C4-2B (cell line): ENCODE measurements at regions not wholly inside any gene's neighbourhood (a gene's known extent, or its start where the extent isn't known, plus 50 kb on each side); places are given as distances from the start of the nearest gene placed in this dataset.

Experiments
- CTCF ChIP-seq: fragments of 450-650 bp; conservative IDR thresholded peaks from 2 replicates; pipeline ENCODE4 v1.5.1; 2017; ENCODE audit warnings: mild to moderate bottlenecking
- ZFX ChIP-seq: fragments of 450-650 bp; IDR thresholded peaks from 2 replicates; pipeline ENCODE4 v1.6.1; 2017

- TF ChIP-seq CTCF (no peak), ZFX (no peak)
Measured at GRCh38 chr4:82124932-82125786, 248.6 kb downstream of the HNRNPD start.
